ENCODE measurements at regions not wholly inside any gene's neighbourhood (a gene's known extent, or its start where the extent isn't known, plus 50 kb on each side); places are given as distances from the start of the nearest gene placed in this dataset.

DNA sequence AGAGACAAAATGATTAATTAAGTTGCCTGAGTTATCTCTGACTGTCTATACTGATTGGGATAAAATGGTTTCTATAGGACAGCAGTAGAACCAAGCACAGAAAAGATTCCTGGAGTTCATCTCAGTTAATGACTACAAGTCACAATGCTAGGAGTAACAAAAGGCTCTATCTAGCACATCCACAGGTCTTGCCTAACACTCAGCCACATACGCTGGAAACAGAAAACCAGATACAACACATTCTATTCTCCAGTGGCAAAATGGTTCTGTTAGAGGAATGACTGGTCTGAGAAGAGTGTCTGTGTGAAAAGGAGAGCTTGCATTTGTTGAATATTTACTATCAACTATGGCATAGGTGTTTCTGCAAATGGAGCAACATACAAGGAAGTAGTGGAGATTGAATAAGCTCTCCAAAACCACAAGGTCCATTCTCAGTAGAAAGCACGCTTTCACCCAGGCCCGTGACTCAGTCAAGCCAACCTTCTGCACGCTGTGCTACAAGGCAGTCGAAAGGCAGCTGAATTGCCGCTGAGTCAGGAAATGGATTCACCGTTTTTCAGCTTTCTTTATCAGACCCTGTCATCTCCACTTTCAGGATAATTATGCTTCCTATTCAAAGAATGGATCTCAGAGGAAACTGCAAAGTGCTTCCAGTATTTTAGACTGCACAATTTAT lies 761.5 kb downstream of the EFNB2 start:
- DNase-seq (ENCODE audit: low read depth): no peak

DNA sequence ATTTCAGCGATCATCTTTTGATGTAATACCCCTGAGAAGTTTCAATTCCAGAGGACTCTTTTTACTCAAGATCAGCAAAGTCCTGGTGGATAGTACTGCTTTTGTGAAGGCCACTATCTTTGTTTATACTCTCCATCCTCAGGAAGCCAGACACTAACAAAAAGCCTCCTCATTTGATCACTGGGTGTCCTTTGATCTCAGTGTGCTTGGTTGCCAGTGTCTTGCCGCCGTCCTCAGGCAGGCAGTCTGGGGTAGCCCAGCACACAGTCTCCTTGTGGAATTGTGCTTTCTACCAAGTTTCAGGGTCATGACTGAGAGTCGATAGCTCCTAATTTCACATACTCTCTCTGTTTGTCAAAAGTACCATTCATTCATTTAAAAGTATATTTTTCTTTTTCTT lies 762.2 kb downstream of the EFNB2 start:
- no peak overlapping the region for H3K4me3 ChIP-seq (ENCODE audit: low read depth, low read length)
- TF ChIP-seq, protein P1, sequence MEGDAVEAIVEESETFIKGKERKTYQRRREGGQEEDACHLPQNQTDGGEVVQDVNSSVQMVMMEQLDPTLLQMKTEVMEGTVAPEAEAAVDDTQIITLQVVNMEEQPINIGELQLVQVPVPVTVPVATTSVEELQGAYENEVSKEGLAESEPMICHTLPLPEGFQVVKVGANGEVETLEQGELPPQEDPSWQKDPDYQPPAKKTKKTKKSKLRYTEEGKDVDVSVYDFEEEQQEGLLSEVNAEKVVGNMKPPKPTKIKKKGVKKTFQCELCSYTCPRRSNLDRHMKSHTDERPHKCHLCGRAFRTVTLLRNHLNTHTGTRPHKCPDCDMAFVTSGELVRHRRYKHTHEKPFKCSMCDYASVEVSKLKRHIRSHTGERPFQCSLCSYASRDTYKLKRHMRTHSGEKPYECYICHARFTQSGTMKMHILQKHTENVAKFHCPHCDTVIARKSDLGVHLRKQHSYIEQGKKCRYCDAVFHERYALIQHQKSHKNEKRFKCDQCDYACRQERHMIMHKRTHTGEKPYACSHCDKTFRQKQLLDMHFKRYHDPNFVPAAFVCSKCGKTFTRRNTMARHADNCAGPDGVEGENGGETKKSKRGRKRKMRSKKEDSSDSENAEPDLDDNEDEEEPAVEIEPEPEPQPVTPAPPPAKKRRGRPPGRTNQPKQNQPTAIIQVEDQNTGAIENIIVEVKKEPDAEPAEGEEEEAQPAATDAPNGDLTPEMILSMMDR (IDR thresholded peaks at IDR 0.05; ENCODE audit: control insufficient read depth, extremely low read depth, insufficient read depth): no peak
- no peak for DNase-seq (ENCODE audit: low read depth)

More for the DNA sequence above, 761.5 kb downstream of the EFNB2 start:
- no peak overlapping the region for H3K4me3 ChIP-seq (ENCODE audit: low read depth, low read length)
- TF ChIP-seq, protein P1 (IDR thresholded peaks at IDR 0.05; ENCODE audit: control insufficient read depth, extremely low read depth, insufficient read depth): no peak

DNA sequence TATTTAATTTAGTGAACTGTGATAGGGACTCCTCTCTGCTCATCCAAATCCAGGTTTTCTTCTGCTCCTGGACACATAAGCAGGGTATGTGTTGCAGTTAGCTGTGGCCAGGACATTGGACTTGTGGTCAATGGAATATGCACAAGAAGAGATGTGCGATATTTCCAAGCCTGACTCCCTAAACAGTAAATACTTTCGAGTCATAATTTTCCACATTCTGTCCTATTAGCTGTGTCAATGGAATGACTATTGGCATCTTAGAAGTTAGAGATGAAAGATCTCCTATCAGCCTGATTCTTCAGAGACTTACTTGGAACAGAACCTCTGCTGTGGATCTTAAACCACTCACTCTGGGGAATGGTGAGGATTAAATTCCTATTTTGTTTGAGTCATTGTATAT lies 771.0 kb downstream of the EFNB2 start:
- TF ChIP-seq, protein P1 (IDR thresholded peaks at IDR 0.05; ENCODE audit: control insufficient read depth, extremely low read depth, insufficient read depth): no peak
- DNase-seq (ENCODE audit: low read depth): no peak
- H3K4me3 ChIP-seq (ENCODE audit: low read depth, low read length): no peak overlapping the region

DNA sequence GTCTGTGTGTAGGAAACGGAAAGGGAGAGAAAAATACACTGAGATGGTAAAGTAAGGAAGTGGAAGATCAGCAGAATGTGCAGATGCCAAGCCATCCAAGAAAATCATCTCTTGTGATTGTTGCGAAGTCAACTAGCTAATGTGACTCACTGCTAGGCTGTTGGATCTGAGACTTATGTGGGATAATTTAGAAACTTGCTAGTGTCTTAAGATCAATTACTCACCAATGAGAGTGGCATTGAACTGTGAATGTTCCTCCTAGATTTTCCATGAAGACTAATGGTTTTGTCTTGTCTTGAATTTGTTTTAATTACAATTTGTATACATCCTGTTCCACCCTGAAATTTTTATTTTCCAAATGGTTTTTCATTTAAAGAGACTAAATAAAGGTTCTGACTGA lies 771.6 kb downstream of the EFNB2 start:
- TF ChIP-seq, protein P1 (IDR thresholded peaks at IDR 0.05; ENCODE audit: control insufficient read depth, extremely low read depth, insufficient read depth): no peak
- no peak for DNase-seq (ENCODE audit: low read depth)
- H3K4me3 ChIP-seq (ENCODE audit: low read depth, low read length): no peak overlapping the region

DNA sequence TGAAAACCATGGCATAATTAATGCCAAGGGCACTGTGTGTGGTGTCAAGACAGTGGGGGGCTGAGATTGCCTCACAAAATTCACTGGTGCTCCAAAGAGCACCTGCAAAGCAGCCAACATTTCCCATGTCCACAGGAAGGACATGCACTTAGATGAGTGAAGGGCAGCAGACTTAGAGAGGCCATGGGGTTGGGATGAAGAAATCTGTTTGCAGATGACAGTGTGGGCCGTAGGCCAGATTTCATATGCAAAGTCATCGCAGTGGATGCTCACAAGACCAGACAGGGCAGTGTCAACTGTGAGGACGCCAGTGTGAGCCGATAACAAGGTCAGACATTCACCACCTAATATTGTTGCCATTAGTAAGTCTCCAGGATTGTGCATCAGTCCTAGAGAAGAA lies 773.4 kb downstream of the EFNB2 start:
- DNase-seq (ENCODE audit: low read depth): no peak
- no peak overlapping the region for H3K4me3 ChIP-seq (ENCODE audit: low read depth, low read length)
- TF ChIP-seq, protein P1 (IDR thresholded peaks at IDR 0.05; ENCODE audit: control insufficient read depth, extremely low read depth, insufficient read depth): no peak

DNA sequence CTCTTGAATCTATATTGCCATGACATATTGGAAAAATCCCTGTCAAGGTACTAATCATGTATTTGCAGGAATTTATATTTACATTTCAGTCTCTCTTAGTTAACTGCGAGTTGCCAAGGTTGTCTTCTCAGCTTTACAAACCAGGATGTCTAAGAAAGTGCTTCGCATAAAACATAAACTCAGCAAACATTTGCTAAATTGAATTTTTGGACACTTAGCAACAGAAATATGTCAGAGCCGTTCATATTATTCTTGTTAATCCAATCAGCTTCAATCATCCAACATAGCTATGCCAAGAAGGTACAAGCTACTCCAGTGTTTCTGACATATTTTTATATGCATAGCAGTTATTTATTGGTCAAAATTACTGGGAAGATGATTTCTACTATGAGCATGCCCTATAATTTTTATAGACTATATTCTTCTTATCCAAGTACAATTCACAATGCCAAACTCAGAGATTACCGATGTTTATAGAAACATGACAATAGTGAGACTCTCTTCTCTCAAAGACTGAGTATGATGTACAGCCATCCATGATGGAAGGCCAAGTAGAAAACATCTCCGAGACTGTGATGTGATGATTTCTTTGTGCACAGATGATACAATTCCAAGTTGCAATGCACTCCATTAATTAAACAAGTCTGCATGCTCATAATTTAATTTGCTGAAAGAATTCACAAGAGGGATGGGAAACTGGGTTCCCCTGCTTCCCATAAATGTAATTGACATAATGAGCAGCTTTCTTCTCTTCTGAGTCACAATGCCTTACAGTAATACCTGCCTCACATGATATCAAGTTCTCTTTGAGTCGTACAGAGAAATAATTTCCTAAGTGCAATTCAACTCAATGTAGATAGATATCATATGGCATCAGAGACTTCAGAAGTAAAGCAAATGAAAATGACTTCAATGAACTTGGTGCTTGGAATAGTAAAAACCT lies 776.3 kb downstream of the EFNB2 start:
- TF ChIP-seq, protein P1 (IDR thresholded peaks at IDR 0.05; ENCODE audit: control insufficient read depth, extremely low read depth, insufficient read depth): no peak
- H3K4me3 ChIP-seq (ENCODE audit: low read depth, low read length): no peak overlapping the region
- peak; percentile 10 for DNase-seq (ENCODE audit: low read depth)

All from LNCaP clone FGC (cell line).